ENCODE measurements at regions not wholly inside any gene's neighbourhood (a gene's known extent, or its start where the extent isn't known, plus 50 kb on each side); places are given as distances from the start of the nearest gene placed in this dataset.

DNA sequence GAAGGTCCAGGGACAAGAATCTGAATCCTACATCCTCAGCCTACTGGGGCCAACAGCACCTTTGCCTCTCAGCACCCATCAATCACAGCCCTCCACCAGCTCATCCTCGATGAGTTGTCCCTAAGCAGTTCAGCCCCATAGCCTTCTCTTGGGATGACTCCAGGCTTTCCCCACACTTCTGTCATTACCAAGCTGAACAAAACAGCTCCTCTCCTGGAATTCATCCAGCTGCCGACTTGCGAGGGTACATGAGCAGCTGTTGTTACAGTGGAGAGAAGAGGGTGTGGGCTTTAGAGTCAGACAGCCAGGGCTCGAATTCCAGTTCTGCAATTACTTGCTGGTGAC is 69.0 kb upstream of the THBS1 start:
- Histone ChIP-seq H3K27ac (no peak overlapping the region), H3K4me1 (peaks cover 9% of the 10 kb centered on the region), H3K4me3 (no peak overlapping the region), H3K36me3 (no peaks in the 10 kb centered on the region), H3K27me3 (no peaks in the 10 kb centered on the region), H3K9me3 (no peaks in the 10 kb centered on the region)
- peak in 1 of 2 donors; percentile 62 for DNase-seq (ENCODE audit: extremely low spot score in 2 of 2)
- TF ChIP-seq POLR2A (IDR thresholded peaks at IDR 0.05): no peak
- intact Hi-C loops (cut with DNase I): no loop called here

GRCh38 chr15:39512643-39513042 is 68.2 kb upstream of the THBS1 start:
- no peak for DNase-seq (ENCODE audit: extremely low spot score in 2 of 2)
- no peaks in the 10 kb centered on the region for H3K9me3 ChIP-seq
- TF ChIP-seq POLR2A (IDR thresholded peaks at IDR 0.05) (no peak), POLR2AphosphoS5 (IDR thresholded peaks at IDR 0.05; ENCODE audit: insufficient read depth in 1 of 2, low read depth in 1 of 2) (no peak)
- TF ChIP-seq, protein P1, sequence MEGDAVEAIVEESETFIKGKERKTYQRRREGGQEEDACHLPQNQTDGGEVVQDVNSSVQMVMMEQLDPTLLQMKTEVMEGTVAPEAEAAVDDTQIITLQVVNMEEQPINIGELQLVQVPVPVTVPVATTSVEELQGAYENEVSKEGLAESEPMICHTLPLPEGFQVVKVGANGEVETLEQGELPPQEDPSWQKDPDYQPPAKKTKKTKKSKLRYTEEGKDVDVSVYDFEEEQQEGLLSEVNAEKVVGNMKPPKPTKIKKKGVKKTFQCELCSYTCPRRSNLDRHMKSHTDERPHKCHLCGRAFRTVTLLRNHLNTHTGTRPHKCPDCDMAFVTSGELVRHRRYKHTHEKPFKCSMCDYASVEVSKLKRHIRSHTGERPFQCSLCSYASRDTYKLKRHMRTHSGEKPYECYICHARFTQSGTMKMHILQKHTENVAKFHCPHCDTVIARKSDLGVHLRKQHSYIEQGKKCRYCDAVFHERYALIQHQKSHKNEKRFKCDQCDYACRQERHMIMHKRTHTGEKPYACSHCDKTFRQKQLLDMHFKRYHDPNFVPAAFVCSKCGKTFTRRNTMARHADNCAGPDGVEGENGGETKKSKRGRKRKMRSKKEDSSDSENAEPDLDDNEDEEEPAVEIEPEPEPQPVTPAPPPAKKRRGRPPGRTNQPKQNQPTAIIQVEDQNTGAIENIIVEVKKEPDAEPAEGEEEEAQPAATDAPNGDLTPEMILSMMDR (IDR thresholded peaks at IDR 0.05): no peak
- H3K36me3 ChIP-seq: no peaks in the 10 kb centered on the region
- intact Hi-C loops (cut with DNase I): no loop called here
- no peak overlapping the region for H3K27ac ChIP-seq
- peaks cover 9% of the 10 kb centered on the region for H3K4me1 ChIP-seq
- no peak overlapping the region for H3K4me3 ChIP-seq
- no peaks in the 10 kb centered on the region for H3K27me3 ChIP-seq

DNA sequence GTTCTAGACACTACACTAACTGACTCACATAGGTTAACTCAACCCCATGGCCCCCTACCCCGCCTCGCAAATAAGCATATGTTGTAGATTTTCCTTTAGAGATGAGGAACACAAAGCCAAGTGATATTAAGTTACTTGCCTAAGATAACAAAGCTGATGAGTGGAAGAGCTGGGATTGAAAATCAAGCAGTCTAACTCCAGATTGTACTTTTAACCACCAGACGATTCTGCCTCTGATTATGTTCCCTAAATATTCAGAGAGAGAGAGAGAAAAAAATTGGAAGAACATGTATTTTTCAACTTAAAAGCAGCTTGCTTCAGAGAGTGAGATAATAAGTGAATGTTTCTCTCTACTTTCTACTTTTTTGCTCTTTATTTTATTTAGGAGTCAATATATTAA is 66.9 kb upstream of the THBS1 start:
- no peak overlapping the region for H3K4me3 ChIP-seq
- H3K27me3 ChIP-seq: no peaks in the 10 kb centered on the region
- TF ChIP-seq, protein P1 (IDR thresholded peaks at IDR 0.05): no peak
- no peak for TF ChIP-seq POLR2A (IDR thresholded peaks at IDR 0.05)
- TF ChIP-seq POLR2AphosphoS5 (IDR thresholded peaks at IDR 0.05; ENCODE audit: insufficient read depth in 1 of 2, low read depth in 1 of 2): no peak
- H3K36me3 ChIP-seq: no peaks in the 10 kb centered on the region
- peak in 1 of 2 donors; percentile 8 for DNase-seq (ENCODE audit: extremely low spot score in 2 of 2)
- H3K4me1 ChIP-seq: peaks cover 9% of the 10 kb centered on the region
- intact Hi-C loops (cut with DNase I): no loop called here
- no peaks in the 10 kb centered on the region for H3K9me3 ChIP-seq
- H3K27ac ChIP-seq: no peak overlapping the region

DNA sequence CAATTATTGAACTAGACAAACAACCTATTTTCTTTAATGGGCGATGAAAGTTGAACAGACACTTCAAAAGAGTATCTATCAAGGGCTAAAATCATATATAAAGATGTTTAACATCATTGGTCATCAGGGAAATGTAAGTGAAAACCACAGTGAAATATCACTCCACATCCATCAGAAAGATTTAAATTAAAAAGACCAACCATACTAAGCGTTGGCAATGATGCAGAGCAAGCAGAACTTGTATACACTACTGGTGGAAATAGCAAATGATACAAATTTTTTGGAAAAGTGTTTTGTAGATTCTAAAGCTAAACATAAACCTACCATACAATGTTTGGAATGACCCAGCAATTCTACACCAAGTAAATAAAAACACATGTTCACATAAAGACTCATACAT is 65.9 kb upstream of the THBS1 start:
- TF ChIP-seq, protein P1 (IDR thresholded peaks at IDR 0.05): no peak
- TF ChIP-seq POLR2AphosphoS5 (IDR thresholded peaks at IDR 0.05; ENCODE audit: insufficient read depth in 1 of 2, low read depth in 1 of 2) (no peak), POLR2A (IDR thresholded peaks at IDR 0.05) (no peak)
- Histone ChIP-seq H3K27ac (no peak overlapping the region), H3K4me1 (peaks cover 9% of the 10 kb centered on the region), H3K4me3 (no peak overlapping the region), H3K36me3 (no peaks in the 10 kb centered on the region), H3K27me3 (no peaks in the 10 kb centered on the region), H3K9me3 (no peaks in the 10 kb centered on the region)
- DNase-seq (ENCODE audit: extremely low spot score in 2 of 2): no peak
- intact Hi-C loops (cut with DNase I): no loop called here

- DNase-seq (ENCODE audit: extremely low spot score in 2 of 2): peak in 1 of 2 donors; percentile 16
- no peaks in the 10 kb centered on the region for H3K9me3 ChIP-seq
- H3K4me3 ChIP-seq: no peak overlapping the region
- H3K36me3 ChIP-seq: no peaks in the 10 kb centered on the region
- H3K27ac ChIP-seq: no peak overlapping the region
- peaks cover 9% of the 10 kb centered on the region for H3K4me1 ChIP-seq
- intact Hi-C loops (cut with DNase I): no loop called here
- no peaks in the 10 kb centered on the region for H3K27me3 ChIP-seq
- no peak for TF ChIP-seq POLR2A (IDR thresholded peaks at IDR 0.05)
- TF ChIP-seq POLR2AphosphoS5 (IDR thresholded peaks at IDR 0.05; ENCODE audit: insufficient read depth in 1 of 2, low read depth in 1 of 2): no peak
- TF ChIP-seq, protein P1 (IDR thresholded peaks at IDR 0.05): no peak
Measured at GRCh38 chr15:39515765-39516164, 65.1 kb upstream of the THBS1 start.

All from vagina (tissue), 2 donors.